Vagina (tissue), 2 donors: ENCODE measurements at regions not wholly inside any gene's neighbourhood (a gene's known extent, or its start where the extent isn't known, plus 50 kb on each side); places are given as distances from the start of the nearest gene placed in this dataset.
"Not testable (repeated sequence)": the region's sequence is repeated elsewhere in the genome, so short reads cannot be mapped to it uniquely, and the experiment has no call there.

Experiments
- CTCF ChIP-seq, 3 experiments: fragments of 450-650 bp in 2 of 3; fragments of 200-600 bp in 1 of 3; sonication (generic) in 1 of 3; IDR thresholded peaks; one replicate each; pipeline ENCODE4 v1.5.1; 2017 to 2019; ENCODE audit warnings: antibody characterized with exemption in 3 of 3, mild to moderate bottlenecking in 2 of 3, moderate library complexity in 2 of 3
- POLR2A ChIP-seq, 2 donors: fragments of 450-650 bp; IDR thresholded peaks; one replicate each; pipeline ENCODE4 v1.6.1; 2017; ENCODE audit warnings: antibody characterized with exemption in 2 of 2, mild to moderate bottlenecking in 2 of 2, moderate library complexity in 2 of 2

- TF ChIP-seq CTCF, POLR2A (IDR thresholded peaks at IDR 0.05): not testable (repeated sequence)
These were observed 52.5 kb upstream of the TMEM97 start for GRCh38 chr17:28266547-28266920.
